Activated CD4-positive, alpha-beta memory T cell treated with anti-CD3 and anti-CD28 coated beads for 36 hours (primary cell): ENCODE measurements at regions not wholly inside any gene's neighbourhood (a gene's known extent, or its start where the extent isn't known, plus 50 kb on each side); places are given as distances from the start of the nearest gene placed in this dataset.

Experiments
- CTCF ChIA-PET: fragments of 350-600 bp; sonication (Branson Sonifier 250); formaldehyde crosslinking; loops from one replicate; lab custom pipeline; 2021; ENCODE audit warnings: antibody characterized with exemption, inconsistent platforms; lab: Charles Lee
- POLR2A ChIA-PET: fragments of 350-600 bp; sonication (Branson Sonifier 250); formaldehyde crosslinking; loops from one replicate; lab custom pipeline; 2021; ENCODE audit warnings: antibody characterized with exemption; lab: Charles Lee
- DNase-seq: peaks from one replicate; pipeline ENCODE4 v3.0.0-alpha.2; 2020
- H3K27ac Mint-ChIP-seq: one replicate; pipeline ENCODE4 v1.8.0; 2021; ENCODE audit warnings: mixed read lengths
- H3K27me3 Mint-ChIP-seq: one replicate; pipeline ENCODE4 v1.8.0; 2021; ENCODE audit warnings: mixed read lengths
- H3K36me3 Mint-ChIP-seq: one replicate; pipeline ENCODE4 v1.8.0; 2021; ENCODE audit warnings: mixed read lengths
- H3K4me1 Mint-ChIP-seq: one replicate; pipeline ENCODE4 v1.8.0; 2021; ENCODE audit warnings: low read depth, mixed read lengths
- H3K4me3 Mint-ChIP-seq: one replicate; pipeline ENCODE4 v1.8.0; 2021; ENCODE audit warnings: mild to moderate bottlenecking, mixed read lengths
- H3K9me3 Mint-ChIP-seq: one replicate; pipeline ENCODE4 v1.8.0; 2021; ENCODE audit warnings: mixed read lengths
- intact Hi-C: fragments of 100-400 bp; cut with micrococcal nuclease; formaldehyde crosslinking; loops from one replicate; pipeline ENCODE4 v1.15.1; 2023

DNA sequence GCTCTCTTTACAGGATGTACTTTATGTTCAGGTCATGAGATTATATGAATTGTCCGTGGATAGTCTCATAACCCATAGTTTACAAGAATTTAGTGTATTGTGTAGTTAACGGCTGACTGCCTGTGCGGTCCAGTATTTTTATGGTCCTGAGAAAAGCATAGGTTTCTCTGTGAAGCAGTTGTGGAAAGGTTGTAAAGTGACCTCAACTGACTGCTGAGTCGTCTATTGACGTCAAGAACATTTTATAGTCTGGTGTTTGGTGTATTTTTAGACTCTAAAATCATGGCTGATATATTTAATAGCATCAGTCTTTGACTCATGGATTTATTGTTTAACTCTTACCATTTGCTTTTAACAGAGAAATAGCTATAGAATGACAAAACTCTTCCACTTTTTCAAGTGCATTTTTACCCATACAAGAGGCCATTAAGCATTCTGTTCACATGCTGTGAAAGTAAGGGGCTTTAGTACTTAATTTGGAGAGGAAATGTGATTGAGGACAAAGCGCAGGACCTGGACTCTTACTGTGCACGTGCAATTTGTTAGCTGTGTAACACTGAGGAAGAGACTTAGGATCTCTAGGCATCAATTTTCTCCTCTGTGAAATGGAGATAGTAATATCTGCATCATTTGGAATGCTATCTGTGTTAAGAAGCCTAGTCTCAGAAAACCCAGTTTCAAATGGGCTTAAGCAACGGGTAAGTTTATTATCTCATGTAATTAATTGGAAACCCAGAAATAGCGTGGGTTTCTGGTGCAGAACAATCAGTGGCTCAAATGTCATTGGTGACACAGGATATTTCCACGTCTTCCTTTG is 240.8 kb downstream of the NFKBIZ start:
- no peaks in the 10 kb centered on the region for H3K27me3 Mint-ChIP-seq
- H3K4me1 Mint-ChIP-seq, result peaks cover 47% of the 10 kb centered on the region
- POLR2A ChIA-PET, result no interaction called here
- no peak for DNase-seq
- CTCF ChIA-PET, result interaction anchor here (0.6 to 1.6 kb wide), 3 partner anchors 276 to 588 kb away, joined by 3 to 5 read pairs (median 4); no protein-coding TSS in a partner anchor
- no peaks in the 10 kb centered on the region for H3K36me3 Mint-ChIP-seq
- intact Hi-C loops, result loop anchor here (5.0 kb wide), 2 partner anchors 137 to 403 kb away; partner anchors contain the start of gene RPL24
- no peaks in the 10 kb centered on the region for H3K9me3 Mint-ChIP-seq
- H3K4me3 Mint-ChIP-seq, result no peak overlapping the region
- H3K27ac Mint-ChIP-seq, result no peak overlapping the region

GRCh38 chr3:102090721-102091045 is 241.4 kb downstream of the NFKBIZ start:
- intact Hi-C loops, result loop anchor here (5.0 kb wide), 2 partner anchors 137 to 403 kb away; partner anchors contain the start of gene RPL24
- Mint-ChIP-seq H3K4me1 (peaks cover 41% of the 10 kb centered on the region), H3K4me3 (no peak overlapping the region), H3K27ac (no peak overlapping the region), H3K36me3 (no peaks in the 10 kb centered on the region), H3K9me3 (no peaks in the 10 kb centered on the region), H3K27me3 (no peaks in the 10 kb centered on the region)
- POLR2A ChIA-PET, result no interaction called here
- DNase-seq, result no peak
- CTCF ChIA-PET, result interaction anchor here (0.6 to 1.6 kb wide), 2 partner anchors 277 to 588 kb away, joined by 4 to 5 read pairs; no protein-coding TSS in a partner anchor

DNA sequence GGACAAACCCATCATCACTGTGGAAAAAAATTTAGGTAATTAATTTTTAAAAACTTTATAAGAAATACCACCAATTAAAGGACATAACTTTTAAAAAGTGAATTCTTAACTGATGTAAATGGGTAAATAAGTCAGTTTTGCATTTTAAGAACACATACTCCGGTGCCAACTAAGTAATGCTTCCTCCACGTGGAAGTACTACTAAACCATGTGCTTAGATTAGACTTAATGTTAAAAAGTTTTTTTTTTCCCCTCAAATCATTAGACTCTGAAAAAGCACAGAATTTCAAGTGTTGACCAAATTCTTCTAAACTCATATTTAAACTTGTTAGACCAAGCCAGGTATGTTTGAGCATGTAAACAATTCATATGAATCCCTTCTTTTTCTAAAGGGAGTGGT is 242.0 kb downstream of the NFKBIZ start:
- no peaks in the 10 kb centered on the region for H3K36me3 Mint-ChIP-seq
- no peaks in the 10 kb centered on the region for H3K27me3 Mint-ChIP-seq
- no peak for DNase-seq
- ChIA-PET POLR2A (interaction anchor here (3.6 kb wide), 1 partner anchor 242 kb away, joined by 19 read pairs; the partner anchor contains the start of gene NFKBIZ), CTCF (interaction anchor here (1.2 kb wide), 1 partner anchor 32 kb away, joined by 3 read pairs; no protein-coding TSS in a partner anchor)
- no peaks in the 10 kb centered on the region for H3K9me3 Mint-ChIP-seq
- intact Hi-C loops, result loop anchor here (5.0 kb wide), 2 partner anchors 136 to 404 kb away; partner anchors contain the start of gene RPL24
- no peak overlapping the region for H3K27ac Mint-ChIP-seq
- no peak overlapping the region for H3K4me3 Mint-ChIP-seq
- peaks cover 37% of the 10 kb centered on the region for H3K4me1 Mint-ChIP-seq

DNA sequence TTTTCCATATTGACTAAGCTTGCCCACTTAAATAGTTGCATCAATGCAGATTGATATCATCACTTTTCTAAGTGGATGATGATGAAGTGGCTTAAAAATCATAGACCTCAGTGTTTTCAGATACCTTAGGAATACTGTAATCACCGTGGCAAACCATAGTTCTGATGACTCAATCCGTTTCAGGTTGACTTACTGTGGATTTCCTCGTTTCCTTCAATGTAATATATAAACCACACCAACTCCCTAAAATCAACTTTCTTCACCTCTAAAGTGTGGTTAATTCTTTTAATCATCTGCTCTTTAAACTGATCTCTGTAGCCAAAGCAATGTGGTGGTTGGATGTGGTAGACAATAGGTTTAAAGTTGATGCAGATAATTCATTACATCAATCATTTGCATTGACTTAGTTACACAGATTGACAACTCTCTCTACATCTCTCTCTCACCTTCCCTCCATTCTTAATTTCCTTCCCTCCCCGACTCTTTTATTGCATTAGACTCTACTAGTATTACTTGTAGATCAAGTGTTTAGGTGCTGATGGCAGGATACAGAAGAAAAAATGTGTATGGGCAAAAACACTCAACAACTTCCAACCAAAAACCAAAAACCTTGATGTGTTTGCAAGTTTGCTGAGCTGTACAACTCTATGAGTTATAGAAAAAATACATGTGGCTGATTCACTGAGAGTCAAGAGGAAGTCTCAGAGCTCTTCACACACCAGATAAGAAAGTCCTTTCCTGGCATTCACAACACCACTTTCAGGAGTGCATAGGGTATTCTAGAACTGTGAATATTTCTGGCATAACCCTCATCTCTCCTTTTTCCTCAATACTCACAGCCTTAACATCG is 243.5 kb downstream of the NFKBIZ start:
- Mint-ChIP-seq H3K4me1 (peaks cover 32% of the 10 kb centered on the region), H3K9me3 (no peaks in the 10 kb centered on the region), H3K36me3 (no peaks in the 10 kb centered on the region), H3K27me3 (no peaks in the 10 kb centered on the region), H3K4me3 (peak overlapping the region; percentile 38), H3K27ac (peak overlapping the region; percentile 84)
- intact Hi-C loops, result loop anchor here (1.0 to 5.0 kb wide), 16 partner anchors 8 to 406 kb away; partner anchors contain the start of genes CEP97 and RPL24
- peak; percentile 14 for DNase-seq
- ChIA-PET POLR2A (interaction anchor here (1.3 to 3.6 kb wide), 5 partner anchors 8 to 266 kb away, joined by 3 to 19 read pairs (median 5); partner anchors contain the start of gene NFKBIZ), CTCF (interaction anchor here (0.6 to 4.5 kb wide), 7 partner anchors 8 to 265 kb away, joined by 3 to 20 read pairs (median 3); no protein-coding TSS in a partner anchor)

- H3K4me3 Mint-ChIP-seq, result no peak overlapping the region
- H3K36me3 Mint-ChIP-seq, result no peaks in the 10 kb centered on the region
- no peak overlapping the region for H3K27ac Mint-ChIP-seq
- H3K4me1 Mint-ChIP-seq, result peaks cover 32% of the 10 kb centered on the region
- ChIA-PET POLR2A (interaction anchor here (2.4 to 3.6 kb wide), 2 partner anchors 15 to 245 kb away, joined by 5 to 19 read pairs; partner anchors contain the start of gene NFKBIZ), CTCF (interaction anchor here (1.4 to 4.5 kb wide), 2 partner anchors 131 to 283 kb away, joined by 3 to 20 read pairs; no protein-coding TSS in a partner anchor)
- intact Hi-C loops, result loop anchor here (5.0 kb wide), 2 partner anchors 133 to 407 kb away; partner anchors contain the start of gene RPL24
- no peaks in the 10 kb centered on the region for H3K9me3 Mint-ChIP-seq
- H3K27me3 Mint-ChIP-seq, result no peaks in the 10 kb centered on the region
- DNase-seq, result no peak
These were observed 245.2 kb downstream of the NFKBIZ start for GRCh38 chr3:102094506-102094905.

GRCh38 chr3:102095383-102095782 is 246.1 kb downstream of the NFKBIZ start:
- ChIA-PET POLR2A (no interaction called here), CTCF (interaction anchor here (1.1 to 4.5 kb wide), 3 partner anchors 10 to 283 kb away, joined by 3 to 20 read pairs (median 3); no protein-coding TSS in a partner anchor)
- intact Hi-C loops, result no loop called here
- Mint-ChIP-seq H3K27ac (no peak overlapping the region), H3K36me3 (no peaks in the 10 kb centered on the region), H3K9me3 (no peaks in the 10 kb centered on the region), H3K27me3 (peaks cover 4% of the 10 kb centered on the region), H3K4me3 (no peak overlapping the region), H3K4me1 (peaks cover 32% of the 10 kb centered on the region)
- DNase-seq, result no peak

DNA sequence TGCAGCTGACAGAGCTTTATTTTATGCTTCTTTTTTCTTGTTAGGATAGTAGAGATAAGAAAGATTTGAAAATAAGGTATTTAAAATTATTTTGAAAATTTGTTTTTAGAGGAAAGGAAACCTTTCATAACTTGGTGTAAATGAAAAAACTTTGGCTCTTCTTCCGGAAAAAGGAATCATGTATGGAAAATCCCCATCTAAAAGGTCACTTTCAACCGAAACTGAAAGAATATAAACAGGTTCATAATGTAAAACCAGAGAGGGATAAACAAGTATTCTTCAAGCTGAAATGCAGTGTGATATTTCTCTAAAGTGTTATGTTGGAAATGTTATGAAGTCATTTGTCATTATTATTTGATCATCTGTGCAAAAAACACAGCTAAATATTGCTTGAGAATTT is 246.8 kb downstream of the NFKBIZ start:
- DNase-seq, result no peak
- no peaks in the 10 kb centered on the region for H3K36me3 Mint-ChIP-seq

DNA sequence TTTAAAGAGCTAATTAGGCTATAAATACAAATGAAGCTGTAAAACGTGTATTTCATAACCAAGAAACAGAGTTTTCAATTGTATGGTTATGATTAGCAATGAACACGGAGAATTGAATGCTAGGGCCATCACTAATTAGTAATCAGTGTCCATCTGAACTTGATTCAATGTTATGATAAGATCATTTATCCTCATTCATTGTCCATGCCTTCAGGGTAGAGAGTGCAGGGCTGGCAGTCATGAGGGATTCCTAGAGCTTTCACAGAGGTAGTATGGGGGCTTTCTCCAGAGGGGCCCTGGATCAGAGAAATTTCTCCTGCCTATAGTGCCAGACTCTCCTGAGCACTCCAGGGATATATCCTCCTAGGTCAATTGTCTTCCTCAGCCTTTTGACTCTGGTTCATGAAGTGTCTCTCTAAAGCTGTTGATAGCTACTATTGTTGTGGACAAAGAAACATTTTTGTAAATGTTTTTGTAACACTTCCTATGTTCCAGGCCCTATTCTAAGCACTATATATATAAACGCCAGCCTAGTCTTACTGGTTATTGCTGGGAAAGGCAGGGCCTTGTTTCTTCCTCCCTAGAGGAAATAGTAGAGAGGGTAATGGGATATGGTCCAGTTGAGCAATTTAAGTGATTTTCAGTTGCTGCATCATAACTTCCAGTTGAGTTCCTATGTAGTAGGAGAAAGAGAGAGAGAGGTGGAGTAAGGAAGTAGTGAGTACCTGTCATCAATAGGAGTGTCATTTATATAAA is 249.0 kb downstream of the NFKBIZ start:
- peak overlapping the region; percentile 1 for H3K27ac Mint-ChIP-seq
- intact Hi-C loops, result no loop called here
- peaks cover 4% of the 10 kb centered on the region for H3K27me3 Mint-ChIP-seq
- H3K9me3 Mint-ChIP-seq, result no peaks in the 10 kb centered on the region
- POLR2A ChIA-PET, result interaction anchor here (0.7 kb wide), 1 partner anchor 59 kb away, joined by 3 read pairs; no protein-coding TSS in a partner anchor
- no peak for DNase-seq
- peaks cover 12% of the 10 kb centered on the region for H3K4me1 Mint-ChIP-seq
- CTCF ChIA-PET, result interaction anchor here (0.8 kb wide), 1 partner anchor 131 kb away, joined by 3 read pairs; no protein-coding TSS in a partner anchor
- H3K36me3 Mint-ChIP-seq, result no peaks in the 10 kb centered on the region
- no peak overlapping the region for H3K4me3 Mint-ChIP-seq

More for the DNA sequence above, 246.8 kb downstream of the NFKBIZ start:
- ChIA-PET POLR2A (no interaction called here), CTCF (interaction anchor here (1.1 to 4.5 kb wide), 3 partner anchors 10 to 284 kb away, joined by 3 to 20 read pairs (median 3); no protein-coding TSS in a partner anchor)
- no peak overlapping the region for H3K27ac Mint-ChIP-seq
- no peak overlapping the region for H3K4me3 Mint-ChIP-seq
- H3K27me3 Mint-ChIP-seq, result peaks cover 4% of the 10 kb centered on the region
- intact Hi-C loops, result no loop called here
- peaks cover 32% of the 10 kb centered on the region for H3K4me1 Mint-ChIP-seq
- H3K9me3 Mint-ChIP-seq, result no peaks in the 10 kb centered on the region

- Mint-ChIP-seq H3K36me3 (no peaks in the 10 kb centered on the region), H3K9me3 (no peaks in the 10 kb centered on the region), H3K4me1 (no peaks in the 10 kb centered on the region), H3K4me3 (no peak overlapping the region), H3K27ac (no peak overlapping the region), H3K27me3 (peaks cover 4% of the 10 kb centered on the region)
- POLR2A ChIA-PET, result no interaction called here
- no peak for DNase-seq
- intact Hi-C loops, result no loop called here
- CTCF ChIA-PET, result no interaction called here
These were observed 250.6 kb downstream of the NFKBIZ start for GRCh38 chr3:102099913-102100312.

DNA sequence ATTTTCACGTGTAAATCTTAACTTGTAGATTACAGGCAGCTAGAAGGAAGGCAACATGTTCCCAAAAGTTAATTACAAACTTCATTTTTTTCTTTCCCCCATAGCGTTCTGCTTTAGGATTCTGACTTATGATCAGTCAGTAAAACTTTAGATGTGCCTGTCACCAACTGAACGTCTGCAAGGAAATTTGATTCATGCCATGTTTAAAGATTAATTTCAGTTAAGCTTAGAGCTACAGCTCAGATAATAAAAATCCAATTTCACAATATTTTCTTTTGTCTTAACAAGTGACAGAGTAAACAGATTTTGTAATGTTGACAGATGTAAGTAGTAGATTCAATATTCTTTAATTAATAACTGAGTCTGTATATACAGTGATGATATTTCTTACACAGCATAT is 253.1 kb downstream of the NFKBIZ start:
- Mint-ChIP-seq H3K27ac (no peak overlapping the region), H3K4me1 (peaks cover 7% of the 10 kb centered on the region), H3K36me3 (peaks cover 1% of the 10 kb centered on the region), H3K9me3 (peaks cover 6% of the 10 kb centered on the region), H3K27me3 (peaks cover 4% of the 10 kb centered on the region), H3K4me3 (no peak overlapping the region)
- ChIA-PET CTCF (interaction anchor here (0.6 to 0.7 kb wide), 2 partner anchors 10 to 122 kb away, joined by 3 to 4 read pairs; no protein-coding TSS in a partner anchor), POLR2A (no interaction called here)
- no peak for DNase-seq
- intact Hi-C loops, result no loop called here

DNA sequence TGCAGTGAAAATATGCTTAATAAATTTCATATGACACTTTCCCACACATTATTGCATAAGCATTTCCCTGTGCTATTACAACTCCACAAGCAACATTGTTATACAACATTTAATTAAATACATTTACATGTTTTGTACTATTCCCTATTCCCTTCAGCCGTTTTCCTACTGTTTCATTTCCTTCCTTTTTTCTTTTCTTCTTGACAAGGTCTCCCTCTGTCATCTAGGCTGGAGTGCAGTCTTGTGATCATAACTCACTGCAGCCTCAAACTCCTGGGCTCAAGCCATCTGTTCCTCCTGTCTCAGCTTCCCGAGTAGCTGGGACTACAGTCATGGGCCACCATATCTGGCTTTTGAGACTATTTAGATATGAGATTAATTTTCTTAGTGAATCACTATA is 254.7 kb downstream of the NFKBIZ start:
- no peak for DNase-seq
- no peak overlapping the region for H3K27ac Mint-ChIP-seq
- intact Hi-C loops, result no loop called here
- no peak overlapping the region for H3K4me3 Mint-ChIP-seq
- H3K36me3 Mint-ChIP-seq, result peaks cover 1% of the 10 kb centered on the region
- peaks cover 7% of the 10 kb centered on the region for H3K4me1 Mint-ChIP-seq
- ChIA-PET CTCF (no interaction called here), POLR2A (no interaction called here)
- peaks cover 12% of the 10 kb centered on the region for H3K9me3 Mint-ChIP-seq
- H3K27me3 Mint-ChIP-seq, result peaks cover 4% of the 10 kb centered on the region
